ENCODE measurements at regions not wholly inside any gene's neighbourhood (a gene's known extent, or its start where the extent isn't known, plus 50 kb on each side); places are given as distances from the start of the nearest gene placed in this dataset.

DNA sequence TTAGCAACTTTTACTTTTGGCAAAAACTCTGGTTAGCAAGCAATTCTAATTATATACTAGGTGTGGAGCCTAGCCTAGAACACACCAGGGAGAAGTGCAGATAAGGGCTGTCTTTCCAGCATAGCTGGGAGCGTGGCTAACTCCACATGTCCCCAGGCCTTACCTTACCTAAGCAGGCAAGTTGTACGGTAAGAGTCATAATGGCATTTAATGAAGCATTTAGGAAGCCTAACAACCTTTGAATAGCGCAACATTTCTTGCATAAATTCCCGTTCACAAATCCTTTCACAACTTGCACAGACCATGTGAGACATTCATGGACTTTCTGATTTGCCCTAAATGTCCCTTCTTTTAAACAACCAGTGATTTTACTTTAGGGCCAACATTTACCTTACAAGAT, 917.4 kb upstream of the ACO1 start:
- TF ChIP-seq POLR2A (IDR thresholded peaks at IDR 0.05; ENCODE audit: low read depth, low read length), result no peak
- no peak for TF ChIP-seq RFX5 (IDR thresholded peaks at IDR 0.05; ENCODE audit: low read depth, low read length)
- TF ChIP-seq, protein P1, sequence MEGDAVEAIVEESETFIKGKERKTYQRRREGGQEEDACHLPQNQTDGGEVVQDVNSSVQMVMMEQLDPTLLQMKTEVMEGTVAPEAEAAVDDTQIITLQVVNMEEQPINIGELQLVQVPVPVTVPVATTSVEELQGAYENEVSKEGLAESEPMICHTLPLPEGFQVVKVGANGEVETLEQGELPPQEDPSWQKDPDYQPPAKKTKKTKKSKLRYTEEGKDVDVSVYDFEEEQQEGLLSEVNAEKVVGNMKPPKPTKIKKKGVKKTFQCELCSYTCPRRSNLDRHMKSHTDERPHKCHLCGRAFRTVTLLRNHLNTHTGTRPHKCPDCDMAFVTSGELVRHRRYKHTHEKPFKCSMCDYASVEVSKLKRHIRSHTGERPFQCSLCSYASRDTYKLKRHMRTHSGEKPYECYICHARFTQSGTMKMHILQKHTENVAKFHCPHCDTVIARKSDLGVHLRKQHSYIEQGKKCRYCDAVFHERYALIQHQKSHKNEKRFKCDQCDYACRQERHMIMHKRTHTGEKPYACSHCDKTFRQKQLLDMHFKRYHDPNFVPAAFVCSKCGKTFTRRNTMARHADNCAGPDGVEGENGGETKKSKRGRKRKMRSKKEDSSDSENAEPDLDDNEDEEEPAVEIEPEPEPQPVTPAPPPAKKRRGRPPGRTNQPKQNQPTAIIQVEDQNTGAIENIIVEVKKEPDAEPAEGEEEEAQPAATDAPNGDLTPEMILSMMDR (conservative IDR thresholded peaks at IDR 0.05; ENCODE audit: low read depth, low read length), result no peak
- no peak for TF ChIP-seq SMC3 (IDR thresholded peaks at IDR 0.05; ENCODE audit: low read depth, low read length)
- no peak for TF ChIP-seq RAD21 (IDR thresholded peaks at IDR 0.05; ENCODE audit: low read length)
- TF ChIP-seq, protein P2, sequence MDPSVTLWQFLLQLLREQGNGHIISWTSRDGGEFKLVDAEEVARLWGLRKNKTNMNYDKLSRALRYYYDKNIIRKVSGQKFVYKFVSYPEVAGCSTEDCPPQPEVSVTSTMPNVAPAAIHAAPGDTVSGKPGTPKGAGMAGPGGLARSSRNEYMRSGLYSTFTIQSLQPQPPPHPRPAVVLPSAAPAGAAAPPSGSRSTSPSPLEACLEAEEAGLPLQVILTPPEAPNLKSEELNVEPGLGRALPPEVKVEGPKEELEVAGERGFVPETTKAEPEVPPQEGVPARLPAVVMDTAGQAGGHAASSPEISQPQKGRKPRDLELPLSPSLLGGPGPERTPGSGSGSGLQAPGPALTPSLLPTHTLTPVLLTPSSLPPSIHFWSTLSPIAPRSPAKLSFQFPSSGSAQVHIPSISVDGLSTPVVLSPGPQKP (IDR thresholded peaks at IDR 0.05; ENCODE audit: borderline replicate concordance, low read depth, low read length), result no peak
